Left hindlimb (tissue), 1 donor: ENCODE measurements at regions not wholly inside any gene's neighbourhood (a gene's known extent, or its start where the extent isn't known, plus 50 kb on each side); places are given as distances from the start of the nearest gene placed in this dataset.

Source experiments
- DNase-seq: peaks from one replicate; pipeline ENCODE4 v3.0.0-alpha.2; 2018

DNA sequence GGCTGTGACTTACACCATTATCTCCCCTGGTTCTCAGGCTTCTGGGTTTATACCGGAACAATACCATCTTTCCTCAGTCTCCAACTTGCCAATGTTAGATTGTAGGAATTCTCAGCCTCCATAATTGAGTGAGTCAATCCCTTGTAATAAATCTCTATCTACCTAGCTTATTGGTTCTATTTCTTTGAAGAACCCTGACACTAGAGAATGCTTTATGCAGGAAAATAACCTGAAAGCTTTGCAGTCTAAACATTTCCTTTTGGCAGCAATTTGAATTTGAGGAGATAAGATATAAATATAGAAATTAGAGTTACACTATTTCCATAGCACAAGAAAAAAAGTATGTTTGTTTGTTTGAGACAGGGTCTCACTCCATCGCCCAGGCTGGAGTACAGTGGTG, 278.1 kb upstream of the CDH18 start:
- DNase-seq = no peak

- DNase-seq = no peak
Observed at GRCh38 chr5:20262896-20263295, 274.9 kb upstream of the CDH18 start.

GRCh38 chr5:20254748-20255147, 266.7 kb upstream of the CDH18 start:
- DNase-seq = no peak

- DNase-seq = no peak
Observed at GRCh38 chr5:20248118-20248517, 260.1 kb upstream of the CDH18 start.

GRCh38 chr5:20245432-20245974, 257.5 kb upstream of the CDH18 start:
- DNase-seq = no peak

- DNase-seq = no peak
Observed at GRCh38 chr5:20241351-20241750, 253.4 kb upstream of the CDH18 start.

DNA sequence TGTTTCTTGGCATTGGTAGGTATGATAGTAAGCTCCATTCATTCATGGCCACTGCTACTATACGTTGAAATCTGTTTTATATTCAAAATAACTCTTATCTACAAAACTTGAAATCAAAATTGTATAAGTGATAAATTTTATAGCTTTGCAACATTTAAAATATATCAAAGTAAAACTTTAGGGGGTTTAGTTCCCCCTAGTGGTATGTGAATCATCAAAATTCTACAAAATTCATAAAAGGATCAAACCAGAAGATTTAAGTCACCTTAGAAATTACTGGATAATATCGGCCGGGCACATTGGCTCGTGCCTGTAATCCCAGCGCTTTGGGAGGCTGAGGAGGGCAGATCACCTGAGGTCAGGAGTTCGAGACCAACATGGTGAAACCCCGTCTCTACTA, 243.0 kb upstream of the CDH18 start:
- DNase-seq = no peak

DNA sequence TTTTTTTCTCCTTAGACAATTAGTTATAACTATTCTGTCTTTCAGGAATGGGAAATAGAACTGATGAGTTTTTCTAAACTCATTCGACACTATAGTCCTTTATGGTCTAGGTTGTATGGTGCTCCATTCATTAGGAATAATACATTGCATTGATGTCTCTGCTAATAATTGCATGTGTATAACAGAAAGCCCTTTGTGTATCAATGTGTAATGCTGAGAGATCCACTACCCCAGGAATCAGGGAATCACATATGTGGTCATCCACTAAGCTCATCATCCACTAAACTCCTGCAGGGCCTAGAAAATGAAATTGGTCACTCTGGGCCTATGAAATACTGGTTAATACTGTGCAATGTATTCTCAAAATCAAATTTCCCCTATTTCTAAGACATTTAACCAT, 242.0 kb upstream of the CDH18 start:
- DNase-seq = no peak

GRCh38 chr5:20229303-20230005, 241.5 kb upstream of the CDH18 start:
- no peak for DNase-seq

DNA sequence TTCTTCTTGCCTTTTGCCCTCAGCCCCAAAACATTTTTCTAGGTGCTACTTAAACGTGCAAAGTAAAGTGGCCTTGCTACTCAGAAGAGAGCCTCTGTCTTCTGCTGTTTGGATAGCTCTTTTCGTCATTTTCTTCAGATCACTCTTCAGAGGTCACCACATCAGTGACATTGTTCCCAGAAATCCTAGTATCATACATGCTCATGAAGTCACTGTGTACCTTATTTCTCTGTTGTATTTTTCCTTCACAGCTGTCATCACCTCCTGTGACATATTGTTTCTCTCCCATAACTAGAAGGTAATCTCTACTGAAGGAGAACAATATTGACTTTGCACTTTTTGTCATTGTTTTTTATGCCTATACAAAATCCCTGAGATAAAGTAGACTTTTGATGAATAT, 237.0 kb upstream of the CDH18 start:
- no peak for DNase-seq

- no peak for DNase-seq
Observed at GRCh38 chr5:20224046-20224445, 236.0 kb upstream of the CDH18 start.

GRCh38 chr5:20223451-20223850, 235.5 kb upstream of the CDH18 start:
- no peak for DNase-seq

DNA sequence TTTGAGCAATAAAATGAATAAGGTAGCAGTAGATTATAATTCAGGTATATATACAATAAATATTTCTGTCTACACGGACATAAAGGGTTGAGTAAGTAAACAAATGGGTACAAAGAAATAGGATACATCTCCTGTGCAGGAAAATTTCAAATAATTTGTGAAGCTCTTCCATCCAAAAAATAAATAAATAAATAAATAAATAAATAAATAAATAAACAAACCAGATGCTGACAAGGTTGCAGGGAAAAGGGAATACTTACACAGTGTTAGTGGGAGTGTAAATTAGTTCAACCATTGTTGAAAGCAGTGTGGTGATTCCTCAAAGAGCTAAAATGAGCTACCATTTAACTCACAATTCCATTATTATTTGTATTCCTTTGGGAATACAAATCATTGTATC, 227.3 kb upstream of the CDH18 start:
- DNase-seq = no peak

GRCh38 chr5:20213803-20214202, 225.8 kb upstream of the CDH18 start:
- no peak for DNase-seq

- DNase-seq = no peak
Observed at GRCh38 chr5:20212701-20213100, 224.7 kb upstream of the CDH18 start.

DNA sequence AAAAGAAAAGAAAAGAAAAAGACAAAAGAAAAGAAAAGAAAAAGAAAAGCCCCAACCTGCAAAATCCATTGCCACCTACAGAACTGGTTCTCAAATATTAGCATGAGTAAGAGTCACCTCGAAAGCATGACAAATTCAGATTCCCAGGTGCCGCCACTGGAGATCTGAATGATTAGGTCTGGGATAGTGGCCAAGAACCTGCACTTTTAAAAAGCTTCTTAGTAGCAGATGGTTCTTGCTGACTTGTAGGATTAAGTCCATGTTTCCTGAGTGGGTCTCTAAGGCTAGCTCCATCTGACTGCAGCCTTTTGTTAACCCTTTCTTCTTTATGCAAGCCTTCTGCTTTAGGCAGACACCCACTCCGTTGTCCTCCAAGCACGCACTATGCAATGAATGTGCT, 178.5 kb upstream of the CDH18 start:
- no peak for DNase-seq

GRCh38 chr5:20158006-20158405, 170.0 kb upstream of the CDH18 start:
- DNase-seq = no peak

DNA sequence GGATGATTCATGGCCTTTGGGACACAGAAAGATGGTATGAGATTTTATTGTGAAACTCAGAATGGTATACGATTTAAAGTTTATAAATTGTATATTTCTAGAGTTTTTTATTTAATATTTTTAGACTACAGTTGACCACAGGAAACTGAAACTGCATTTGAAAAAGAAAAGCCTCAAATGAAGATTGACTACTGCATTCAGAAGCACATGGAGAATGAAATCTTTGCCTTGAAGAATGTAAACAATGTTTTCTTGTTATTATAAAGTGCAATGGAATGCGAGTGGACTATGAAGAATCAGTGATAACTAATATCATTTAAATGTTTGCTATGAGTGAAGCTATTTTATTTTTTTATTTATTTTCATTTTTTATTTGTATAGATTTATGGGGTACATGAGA, 169.1 kb upstream of the CDH18 start:
- DNase-seq = no peak

GRCh38 chr5:20145240-20145639, 157.2 kb upstream of the CDH18 start:
- DNase-seq = no peak

- DNase-seq = no peak
Observed at GRCh38 chr5:20129501-20129900, 141.5 kb upstream of the CDH18 start.

DNA sequence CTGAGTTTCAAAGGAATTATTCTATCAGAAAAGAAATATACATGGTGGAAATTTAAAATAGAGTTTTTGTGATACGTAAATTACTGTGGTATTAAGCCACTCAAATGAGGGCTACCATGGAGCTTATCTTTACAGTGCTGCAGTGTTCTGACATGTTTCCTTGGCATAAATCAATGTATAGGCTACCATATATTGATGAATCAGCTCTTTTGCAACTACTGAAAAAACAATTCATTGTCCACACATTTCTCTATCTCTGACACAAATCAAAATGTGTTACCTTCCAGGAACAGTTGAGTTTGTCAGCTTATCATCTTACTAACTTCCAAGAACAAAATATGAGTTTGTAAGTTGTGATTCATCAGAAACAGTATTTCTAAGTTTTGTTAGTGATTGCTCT, 140.3 kb upstream of the CDH18 start:
- no peak for DNase-seq

DNA sequence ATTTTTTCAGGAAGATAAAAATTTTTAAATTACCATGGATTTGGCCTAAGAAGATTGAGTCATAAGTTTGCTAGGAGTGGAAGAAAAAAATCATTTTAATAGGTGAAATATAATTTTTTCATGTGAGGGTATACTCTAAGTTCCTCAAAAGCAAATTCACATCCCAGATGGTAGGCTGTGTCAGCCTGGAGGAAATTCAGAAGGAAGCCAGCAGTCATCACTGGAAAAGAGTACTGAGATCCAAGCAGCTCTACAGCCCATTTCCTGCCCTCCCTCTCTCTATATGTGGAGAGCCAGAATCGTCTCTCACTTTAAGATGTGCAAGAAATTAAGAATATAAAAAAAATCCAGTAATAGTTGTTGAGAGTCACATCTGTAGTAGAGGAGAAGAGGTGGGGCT, 126.5 kb upstream of the CDH18 start:
- no peak for DNase-seq

GRCh38 chr5:20113931-20114330, 125.9 kb upstream of the CDH18 start:
- no peak for DNase-seq

GRCh38 chr5:20113031-20113715, 125.2 kb upstream of the CDH18 start:
- no peak for DNase-seq

DNA sequence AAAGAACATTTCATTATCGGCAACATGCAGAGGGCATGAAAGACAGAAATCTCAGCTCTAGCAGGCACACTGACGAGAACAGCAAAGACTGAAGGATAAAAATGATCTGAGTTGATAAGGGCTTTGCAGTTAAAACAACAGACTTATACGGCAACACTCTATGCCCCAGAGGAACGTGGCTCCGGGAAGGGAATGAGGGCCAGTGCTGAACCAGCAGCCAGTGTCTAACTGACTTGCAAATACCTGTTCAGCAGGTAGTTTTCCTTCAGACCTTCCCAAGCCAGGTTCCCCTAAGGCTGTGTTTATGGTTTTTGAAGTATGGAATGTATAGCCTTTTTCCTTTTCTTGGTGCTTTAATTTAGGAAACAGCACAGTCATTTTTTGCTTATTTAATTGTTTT, 121.3 kb upstream of the CDH18 start:
- no peak for DNase-seq
